HG03066 (cell line): ENCODE measurements at regions not wholly inside any gene's neighbourhood (a gene's known extent, or its start where the extent isn't known, plus 50 kb on each side); places are given as distances from the start of the nearest gene placed in this dataset.
"Not testable (repeated sequence)": the region's sequence is repeated elsewhere in the genome, so short reads cannot be mapped to it uniquely, and the experiment has no call there.

Experiments
- ATAC-seq: cut with Tn5 transposase; IDR thresholded peaks from one replicate; pipeline ENCODE4 v1.9.1; 2021; ENCODE audit warnings: low read depth; ENCODE audit not compliant: unreplicated experiment

DNA sequence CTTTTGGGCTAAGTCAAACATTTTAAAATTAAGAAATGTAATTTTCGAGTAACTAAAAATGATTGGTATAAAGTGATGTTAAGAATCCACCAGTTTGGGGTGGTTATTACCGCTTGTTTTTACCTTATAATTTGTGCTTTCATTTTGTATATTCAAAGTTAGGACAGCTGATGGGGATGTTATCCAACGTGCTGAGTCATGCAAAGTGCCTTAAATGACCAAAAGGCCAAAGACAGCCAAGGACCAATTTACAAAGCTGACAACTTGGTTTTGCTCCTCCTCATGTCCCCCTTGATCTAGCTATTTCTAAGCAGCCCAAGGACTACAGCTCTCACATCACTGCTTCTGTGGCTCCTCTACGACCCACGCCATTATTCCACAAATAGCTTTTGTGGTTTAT lies 181.4 kb upstream of the PCDH7 start:
- ATAC-seq: no peak

GRCh38 chr4:30543057-30543456 lies 177.1 kb upstream of the PCDH7 start:
- no peak for ATAC-seq

DNA sequence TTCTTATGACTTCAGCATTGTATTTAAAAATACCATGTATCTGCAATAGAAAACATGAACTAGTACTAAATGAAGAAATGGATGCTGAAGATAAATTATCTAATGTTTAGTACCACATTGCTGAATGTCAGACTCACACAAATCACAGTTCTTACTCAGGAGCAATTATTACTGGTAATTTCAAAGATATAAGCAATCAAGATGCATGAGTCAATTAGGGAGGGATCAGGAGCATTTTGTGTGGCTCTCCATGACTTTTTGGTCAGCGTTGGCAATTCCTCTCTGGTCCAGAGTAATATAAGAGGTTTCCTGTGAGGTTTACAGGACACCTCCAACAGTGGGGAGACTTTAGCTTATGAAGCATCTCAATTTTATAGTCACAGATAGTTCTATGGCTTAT lies 167.0 kb upstream of the PCDH7 start:
- no peak for ATAC-seq

DNA sequence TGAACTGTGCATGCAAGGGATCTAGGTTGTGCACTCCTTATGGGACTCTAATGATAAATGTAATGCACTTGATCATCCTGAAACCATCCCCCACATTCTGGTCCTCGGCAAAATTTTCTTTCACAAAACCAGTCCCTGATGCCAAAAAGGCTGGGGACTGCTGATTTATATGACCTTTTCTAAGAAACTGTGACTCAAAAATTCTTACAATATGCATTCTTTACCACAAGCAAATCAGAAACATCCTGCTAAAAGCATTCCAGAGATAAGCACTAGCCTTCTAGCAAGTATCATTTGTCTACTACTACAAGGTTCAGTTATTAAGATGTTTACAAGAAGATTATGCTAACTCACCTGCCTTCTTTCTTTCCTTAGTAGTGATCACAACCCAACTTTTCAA lies 166.5 kb upstream of the PCDH7 start:
- ATAC-seq: no peak

GRCh38 chr4:30555775-30556174 lies 164.4 kb upstream of the PCDH7 start:
- ATAC-seq: no peak

- ATAC-seq: no peak
Observed at GRCh38 chr4:30559481-30559880, 160.7 kb upstream of the PCDH7 start.

DNA sequence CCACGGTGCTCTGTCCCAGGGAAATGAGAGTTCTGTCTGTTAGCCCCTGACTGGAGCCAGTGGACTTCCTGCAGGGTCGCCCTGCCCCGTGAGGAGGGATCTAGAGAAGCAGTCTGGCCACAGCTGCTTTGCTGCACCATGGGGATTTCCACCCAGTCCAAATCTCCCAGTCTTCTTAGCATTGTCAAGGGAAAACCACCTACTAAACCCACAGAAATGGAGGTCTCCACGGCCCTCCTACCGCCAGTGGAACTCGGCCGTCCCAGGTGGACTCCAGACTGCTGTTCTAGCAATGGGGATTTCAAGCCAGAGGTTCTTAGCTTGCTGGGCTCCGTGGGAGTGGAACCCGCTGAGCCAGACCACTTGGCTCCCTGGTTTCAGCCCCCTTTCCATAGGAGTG lies 133.3 kb upstream of the PCDH7 start:
- ATAC-seq: no peak

DNA sequence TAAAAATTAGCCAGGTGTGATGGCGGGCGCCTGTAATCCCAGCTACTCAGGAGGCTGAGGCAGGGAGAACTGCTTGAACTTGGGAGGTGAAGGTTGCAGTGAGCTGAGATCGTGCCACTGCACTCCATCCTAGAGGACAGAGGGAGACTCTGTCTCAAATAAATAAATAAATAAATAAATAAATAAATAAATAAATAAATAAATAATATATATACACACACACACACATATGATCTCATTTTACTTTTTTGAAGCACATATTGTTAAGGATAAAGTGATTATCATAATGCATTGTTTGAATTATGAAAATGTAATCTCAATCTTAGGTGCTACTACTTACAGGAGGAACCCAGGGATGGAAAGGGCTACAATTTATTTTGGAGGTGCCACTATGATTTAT lies 130.5 kb upstream of the PCDH7 start:
- not testable (repeated sequence) for ATAC-seq

DNA sequence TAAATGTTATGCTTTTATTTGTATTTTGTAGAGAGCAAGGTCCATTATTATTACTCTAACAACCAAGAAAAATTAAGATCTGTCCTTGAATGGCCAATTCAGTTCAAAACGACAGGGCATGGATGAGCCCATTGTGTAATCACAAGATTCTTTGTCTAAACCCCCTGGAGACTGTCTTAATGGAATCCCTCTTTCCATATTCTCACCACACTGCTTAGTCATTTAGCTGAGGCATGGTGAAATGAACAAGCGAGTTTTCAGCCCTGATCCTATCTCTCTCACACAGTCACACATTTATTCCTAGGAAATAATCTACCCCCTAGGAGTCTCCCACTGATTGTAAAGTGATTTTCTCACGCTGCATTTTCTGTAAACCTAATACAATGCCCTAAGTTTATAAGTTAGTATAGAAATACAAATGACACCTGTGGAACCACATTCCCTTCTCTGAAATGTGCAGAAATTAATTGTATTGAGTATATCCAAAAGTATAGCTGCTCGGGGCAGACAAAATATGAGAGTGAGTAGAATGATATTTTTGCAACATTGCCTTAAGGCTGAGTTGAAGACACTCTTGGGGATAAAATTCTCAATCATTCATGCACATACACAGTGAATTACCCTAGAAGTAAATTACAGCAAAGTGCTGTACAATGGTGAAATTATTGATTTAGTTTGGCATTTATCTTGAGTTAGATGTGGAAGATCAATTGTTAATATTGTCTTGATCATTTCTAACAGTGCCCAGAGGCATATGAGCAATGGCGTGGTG lies 119.7 kb upstream of the PCDH7 start:
- no peak for ATAC-seq

GRCh38 chr4:30601070-30601865 lies 118.9 kb upstream of the PCDH7 start:
- no peak for ATAC-seq

GRCh38 chr4:30605616-30606190 lies 114.5 kb upstream of the PCDH7 start:
- ATAC-seq: no peak

DNA sequence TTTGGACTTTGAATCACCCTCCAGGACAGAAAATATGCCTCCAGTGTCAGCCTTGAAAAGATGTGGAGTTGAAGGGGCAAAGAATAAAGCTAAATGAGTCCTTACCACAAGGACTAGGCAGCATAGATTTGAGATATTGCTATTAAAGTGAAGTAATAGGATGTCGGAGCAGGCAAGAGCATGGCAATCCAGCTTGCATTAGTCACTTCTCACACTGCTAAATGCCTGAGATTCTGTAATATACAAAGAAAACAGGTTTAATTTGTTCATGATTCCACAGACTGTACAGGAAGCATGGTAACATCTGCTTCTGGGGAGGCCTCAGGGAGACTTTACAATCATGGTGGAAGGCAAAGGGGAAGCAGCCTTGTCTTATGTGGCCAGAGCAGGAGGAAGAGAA lies 109.8 kb upstream of the PCDH7 start:
- no peak for ATAC-seq

DNA sequence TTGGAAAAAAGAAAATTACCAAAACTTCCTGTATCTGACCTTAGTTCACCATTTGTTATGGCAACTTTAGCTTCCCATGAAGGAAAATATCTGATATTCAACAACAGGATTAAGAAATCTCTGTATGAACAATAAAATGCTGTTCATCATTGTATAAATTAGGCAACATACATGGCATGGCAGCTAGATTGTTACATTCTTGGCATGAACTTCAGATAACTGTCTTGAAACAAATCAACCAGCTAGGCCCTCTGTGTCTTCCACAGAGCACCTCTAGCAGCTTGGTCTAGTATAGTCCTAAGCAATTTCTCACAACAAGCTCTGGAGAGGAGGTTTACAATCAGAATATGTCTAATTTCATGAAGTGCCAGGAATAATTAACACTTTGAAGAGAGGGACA lies 105.4 kb upstream of the PCDH7 start:
- no peak for ATAC-seq

GRCh38 chr4:30616942-30617646 lies 103.1 kb upstream of the PCDH7 start:
- no peak for ATAC-seq

GRCh38 chr4:30617836-30618235 lies 102.3 kb upstream of the PCDH7 start:
- no peak for ATAC-seq

DNA sequence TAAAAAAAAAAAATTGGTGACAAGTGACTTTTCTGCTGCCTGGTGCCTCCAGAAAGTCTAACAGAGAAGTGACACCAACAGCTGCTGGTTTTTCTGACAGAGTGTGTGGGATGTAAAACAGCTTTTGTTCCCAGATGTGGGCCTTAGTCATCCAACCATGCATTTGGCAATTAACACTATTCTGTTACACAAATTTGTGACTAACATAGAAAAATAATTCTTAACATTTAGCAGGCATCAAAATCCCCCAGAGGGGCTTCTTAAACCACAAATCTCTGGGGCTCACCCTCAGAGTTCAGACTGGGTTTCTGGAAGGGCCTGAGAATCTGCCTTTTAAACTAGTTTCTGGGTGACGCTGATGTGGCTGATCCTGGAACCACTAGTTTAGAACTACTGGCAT lies 100.5 kb upstream of the PCDH7 start:
- ATAC-seq: no peak

DNA sequence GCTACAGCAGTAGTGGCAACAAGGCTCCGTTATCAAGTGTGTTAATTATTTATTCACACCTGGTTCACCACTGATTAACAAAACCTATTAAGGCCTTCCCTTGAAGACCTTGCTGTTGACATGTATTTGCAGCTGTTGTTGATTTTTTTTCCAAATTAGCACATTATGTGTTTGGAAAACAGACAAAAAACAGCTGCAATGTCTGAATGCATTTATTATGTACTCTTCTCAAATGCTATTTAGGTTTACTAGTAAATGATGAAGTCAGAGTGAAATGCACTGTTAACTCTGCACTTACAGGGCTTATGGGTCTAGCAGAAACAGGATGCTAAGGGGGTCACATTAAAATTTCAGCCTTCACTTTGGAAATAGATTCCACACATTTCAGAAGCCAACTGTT lies 99.5 kb upstream of the PCDH7 start:
- no peak for ATAC-seq

DNA sequence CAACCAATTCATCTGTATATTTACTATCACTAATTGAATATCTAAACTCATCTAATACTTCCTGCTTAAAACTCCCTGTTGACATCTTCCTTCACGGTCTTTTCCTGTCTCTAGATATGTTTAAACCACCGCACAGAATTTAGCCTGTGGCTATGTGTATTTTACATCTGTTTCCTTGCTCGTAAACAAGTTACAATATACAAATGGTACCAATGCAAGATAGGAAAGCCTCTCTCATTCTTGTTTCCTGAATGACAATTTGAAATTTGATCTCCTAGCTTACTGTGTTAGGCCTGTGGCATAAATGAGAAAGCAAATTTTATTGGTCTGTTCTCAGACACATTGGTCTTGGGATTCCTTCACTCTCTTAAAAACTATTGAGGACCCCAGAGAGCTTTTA lies 89.7 kb upstream of the PCDH7 start:
- no peak for ATAC-seq

DNA sequence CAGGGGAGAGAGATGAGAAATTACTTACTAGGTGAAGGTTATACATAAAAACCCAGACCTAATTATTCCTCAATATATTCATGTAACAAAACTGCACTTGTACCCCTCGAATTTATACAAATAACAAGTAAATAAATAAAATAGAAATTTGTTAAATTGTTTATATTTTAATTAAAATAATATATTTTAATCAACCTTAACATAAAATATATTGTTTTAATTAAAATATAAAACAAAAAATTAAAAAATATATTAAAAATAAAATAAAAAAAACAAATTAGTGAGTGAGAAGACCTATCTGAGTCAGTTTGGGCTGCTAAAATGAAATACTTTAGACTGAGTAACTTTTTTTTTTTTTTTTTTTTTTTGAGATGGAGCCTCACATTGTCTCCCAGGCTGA lies 87.4 kb upstream of the PCDH7 start:
- no peak for ATAC-seq

GRCh38 chr4:30641345-30641744 lies 78.8 kb upstream of the PCDH7 start:
- no peak for ATAC-seq

GRCh38 chr4:30642567-30642966 lies 77.6 kb upstream of the PCDH7 start:
- no peak for ATAC-seq
